Activated T-cell treated with anti-CD3 and anti-CD28 coated beads, Interleukin-2, amount 50 U/mL, for 1 hour (primary cell): ENCODE measurements at regions not wholly inside any gene's neighbourhood (a gene's known extent, or its start where the extent isn't known, plus 50 kb on each side); places are given as distances from the start of the nearest gene placed in this dataset.
A peak's percentile ranks its signal among the peaks of the same experiment; 100 is the strongest.

Source experiments
- DNase-seq: peaks from one replicate; pipeline ENCODE4 v3.0.0-alpha.2; 2020

GRCh38 chr14:61190341-61190740 lies 90.8 kb downstream of the TMEM30B start:
- DNase-seq, result no peak

- peak; percentile 32 for DNase-seq
Observed at GRCh38 chr14:61188978-61189808, 91.9 kb downstream of the TMEM30B start.

GRCh38 chr14:61188196-61188595 lies 92.9 kb downstream of the TMEM30B start:
- peak; percentile 18 for DNase-seq

GRCh38 chr14:61187196-61187905 lies 93.8 kb downstream of the TMEM30B start:
- DNase-seq, result no peak

GRCh38 chr14:61186341-61187195 lies 94.6 kb downstream of the TMEM30B start:
- no peak for DNase-seq

GRCh38 chr14:61185534-61185933 lies 95.6 kb downstream of the TMEM30B start:
- DNase-seq, result no peak

GRCh38 chr14:61184112-61184511 lies 97.0 kb downstream of the TMEM30B start:
- DNase-seq, result no peak

- no peak for DNase-seq
Observed at GRCh38 chr14:61183196-61183885, 97.8 kb downstream of the TMEM30B start.

GRCh38 chr14:61179796-61180398 lies 101.2 kb downstream of the TMEM30B start:
- no peak for DNase-seq

- no peak for DNase-seq
Observed at GRCh38 chr14:61179061-61179690, 102.0 kb downstream of the TMEM30B start.

GRCh38 chr14:61178226-61179060 lies 102.7 kb downstream of the TMEM30B start:
- DNase-seq, result no peak

GRCh38 chr14:61177279-61178225 lies 103.6 kb downstream of the TMEM30B start:
- DNase-seq, result no peak

- DNase-seq, result no peak
Observed at GRCh38 chr14:61176686-61177085, 104.5 kb downstream of the TMEM30B start.

GRCh38 chr14:61174987-61175386 lies 106.2 kb downstream of the TMEM30B start:
- no peak for DNase-seq

GRCh38 chr14:61174441-61174891 lies 106.7 kb downstream of the TMEM30B start:
- DNase-seq, result no peak

- DNase-seq, result no peak
Observed at GRCh38 chr14:61171727-61172126, 109.4 kb downstream of the TMEM30B start.

GRCh38 chr14:61168141-61168540 lies 113.0 kb downstream of the TMEM30B start:
- no peak for DNase-seq

GRCh38 chr14:61167642-61168041 lies 113.5 kb downstream of the TMEM30B start:
- no peak for DNase-seq

- DNase-seq, result no peak
Observed at GRCh38 chr14:61160798-61161197, 120.3 kb downstream of the TMEM30B start.
